ENCODE measurements at regions not wholly inside any gene's neighbourhood (a gene's known extent, or its start where the extent isn't known, plus 50 kb on each side); places are given as distances from the start of the nearest gene placed in this dataset.
"Not testable (repeated sequence)": the region's sequence is repeated elsewhere in the genome, so short reads cannot be mapped to it uniquely, and the experiment has no call there.

GRCh38 chr7:9505516-9505915 lies 1072.1 kb downstream of the NXPH1 start:
- DNase-seq (ENCODE audit: low spot score) = no peak

- no peak for DNase-seq (ENCODE audit: low spot score)
Measured at GRCh38 chr7:9507290-9507689, 1073.9 kb downstream of the NXPH1 start.

GRCh38 chr7:9516662-9517061 lies 1083.3 kb downstream of the NXPH1 start:
- DNase-seq (ENCODE audit: low spot score) = no peak

- DNase-seq (ENCODE audit: low spot score) = no peak
Measured at GRCh38 chr7:9523579-9523978, 1090.2 kb downstream of the NXPH1 start.

GRCh38 chr7:9552431-9552830 lies 1119.0 kb downstream of the NXPH1 start:
- not testable (repeated sequence) for DNase-seq (ENCODE audit: low spot score)

GRCh38 chr7:9557853-9558252 lies 1124.4 kb downstream of the NXPH1 start:
- no peak for DNase-seq (ENCODE audit: low spot score)

GRCh38 chr7:9575716-9576115 lies 1142.3 kb downstream of the NXPH1 start:
- no peak for DNase-seq (ENCODE audit: low spot score)

GRCh38 chr7:9582824-9583223 lies 1149.4 kb downstream of the NXPH1 start:
- DNase-seq (ENCODE audit: low spot score) = no peak

GRCh38 chr7:9598411-9598810 lies 1165.0 kb downstream of the NXPH1 start:
- no peak for DNase-seq (ENCODE audit: low spot score)

GRCh38 chr7:9600974-9601373 lies 1167.6 kb downstream of the NXPH1 start:
- DNase-seq (ENCODE audit: low spot score) = peak; percentile 7

GRCh38 chr7:9603291-9603690 lies 1169.9 kb downstream of the NXPH1 start:
- DNase-seq (ENCODE audit: low spot score) = no peak

- DNase-seq (ENCODE audit: low spot score) = no peak
Measured at GRCh38 chr7:9608560-9608959, 1175.2 kb downstream of the NXPH1 start.

GRCh38 chr7:9620899-9621298 lies 1187.5 kb downstream of the NXPH1 start:
- DNase-seq (ENCODE audit: low spot score) = not testable (repeated sequence)

- DNase-seq (ENCODE audit: low spot score) = not testable (repeated sequence)
Measured at GRCh38 chr7:9621306-9621902, 1188.0 kb downstream of the NXPH1 start.

GRCh38 chr7:9621927-9622326 lies 1188.5 kb downstream of the NXPH1 start:
- no peak for DNase-seq (ENCODE audit: low spot score)

GRCh38 chr7:9625953-9626352 lies 1192.5 kb downstream of the NXPH1 start:
- no peak for DNase-seq (ENCODE audit: low spot score)

GRCh38 chr7:9645756-9646155 lies 1212.3 kb downstream of the NXPH1 start:
- no peak for DNase-seq (ENCODE audit: low spot score)

GRCh38 chr7:9657257-9657656 lies 1223.8 kb downstream of the NXPH1 start:
- peak; percentile 41 for DNase-seq (ENCODE audit: low spot score)

- DNase-seq (ENCODE audit: low spot score) = no peak
Measured at GRCh38 chr7:9671979-9672917, 1238.8 kb downstream of the NXPH1 start.

- DNase-seq (ENCODE audit: low spot score) = no peak
Measured at GRCh38 chr7:9680713-9681112, 1247.3 kb downstream of the NXPH1 start.

GRCh38 chr7:9681284-9681683 lies 1247.9 kb downstream of the NXPH1 start:
- no peak for DNase-seq (ENCODE audit: low spot score)

GRCh38 chr7:9691286-9691685 lies 1257.9 kb downstream of the NXPH1 start:
- no peak for DNase-seq (ENCODE audit: low spot score)

GRCh38 chr7:9698375-9698774 lies 1265.0 kb downstream of the NXPH1 start:
- no peak for DNase-seq (ENCODE audit: low spot score)

All from RKO (cell line).